ENCODE measurements at regions not wholly inside any gene's neighbourhood (a gene's known extent, or its start where the extent isn't known, plus 50 kb on each side); places are given as distances from the start of the nearest gene placed in this dataset.

- Histone ChIP-seq H3K9me3 (ENCODE audit: control insufficient read depth, low read depth, low read length) (no peaks in the 10 kb centered on the region), H3K9ac (ENCODE audit: low read length) (no peak overlapping the region), H3K27ac (ENCODE audit: low read length) (no peak overlapping the region), H3K27me3 (ENCODE audit: control insufficient read depth, insufficient read depth, low read length) (no peaks in the 10 kb centered on the region), H3K4me1 (ENCODE audit: control insufficient read depth, low read depth, low read length) (peaks cover 15% of the 10 kb centered on the region), H3K36me3 (ENCODE audit: control insufficient read depth, low read depth, low read length) (no peaks in the 10 kb centered on the region), H3K4me3 (ENCODE audit: low read length) (no peak overlapping the region)
Measured at GRCh38 chr20:16947479-16947878, 199.3 kb downstream of the OTOR start.

- peaks cover 6% of the 10 kb centered on the region for H3K4me1 ChIP-seq (ENCODE audit: control insufficient read depth, low read depth, low read length)
- H3K36me3 ChIP-seq (ENCODE audit: control insufficient read depth, low read depth, low read length): no peaks in the 10 kb centered on the region
- H3K27ac ChIP-seq (ENCODE audit: low read length): no peak overlapping the region
- no peak overlapping the region for H3K4me3 ChIP-seq (ENCODE audit: low read length)
- no peaks in the 10 kb centered on the region for H3K9me3 ChIP-seq (ENCODE audit: control insufficient read depth, low read depth, low read length)
- no peaks in the 10 kb centered on the region for H3K27me3 ChIP-seq (ENCODE audit: control insufficient read depth, insufficient read depth, low read length)
- no peak overlapping the region for H3K9ac ChIP-seq (ENCODE audit: low read length)
Measured at GRCh38 chr20:16951876-16952275, 203.7 kb downstream of the OTOR start.

GRCh38 chr20:16952965-16953364 lies 204.8 kb downstream of the OTOR start:
- H3K27ac ChIP-seq (ENCODE audit: low read length): no peak overlapping the region
- H3K4me3 ChIP-seq (ENCODE audit: low read length): no peak overlapping the region
- H3K4me1 ChIP-seq (ENCODE audit: control insufficient read depth, low read depth, low read length): peaks cover 6% of the 10 kb centered on the region
- no peaks in the 10 kb centered on the region for H3K36me3 ChIP-seq (ENCODE audit: control insufficient read depth, low read depth, low read length)
- H3K9me3 ChIP-seq (ENCODE audit: control insufficient read depth, low read depth, low read length): no peaks in the 10 kb centered on the region
- H3K27me3 ChIP-seq (ENCODE audit: control insufficient read depth, insufficient read depth, low read length): no peaks in the 10 kb centered on the region
- H3K9ac ChIP-seq (ENCODE audit: low read length): no peak overlapping the region

- no peak overlapping the region for H3K27ac ChIP-seq (ENCODE audit: low read length)
- H3K4me1 ChIP-seq (ENCODE audit: control insufficient read depth, low read depth, low read length): peaks cover 6% of the 10 kb centered on the region
- no peaks in the 10 kb centered on the region for H3K36me3 ChIP-seq (ENCODE audit: control insufficient read depth, low read depth, low read length)
- no peaks in the 10 kb centered on the region for H3K9me3 ChIP-seq (ENCODE audit: control insufficient read depth, low read depth, low read length)
- no peaks in the 10 kb centered on the region for H3K27me3 ChIP-seq (ENCODE audit: control insufficient read depth, insufficient read depth, low read length)
- no peak overlapping the region for H3K9ac ChIP-seq (ENCODE audit: low read length)
- no peak overlapping the region for H3K4me3 ChIP-seq (ENCODE audit: low read length)
Measured at GRCh38 chr20:16953858-16954257, 205.7 kb downstream of the OTOR start.

GRCh38 chr20:16955462-16955861 lies 207.3 kb downstream of the OTOR start:
- no peaks in the 10 kb centered on the region for H3K27me3 ChIP-seq (ENCODE audit: control insufficient read depth, insufficient read depth, low read length)
- no peaks in the 10 kb centered on the region for H3K36me3 ChIP-seq (ENCODE audit: control insufficient read depth, low read depth, low read length)
- no peak overlapping the region for H3K4me3 ChIP-seq (ENCODE audit: low read length)
- H3K9me3 ChIP-seq (ENCODE audit: control insufficient read depth, low read depth, low read length): no peaks in the 10 kb centered on the region
- no peak overlapping the region for H3K9ac ChIP-seq (ENCODE audit: low read length)
- peaks cover 6% of the 10 kb centered on the region for H3K4me1 ChIP-seq (ENCODE audit: control insufficient read depth, low read depth, low read length)
- no peak overlapping the region for H3K27ac ChIP-seq (ENCODE audit: low read length)

GRCh38 chr20:16955971-16956370 lies 207.8 kb downstream of the OTOR start:
- Histone ChIP-seq H3K4me3 (ENCODE audit: low read length) (no peak overlapping the region), H3K4me1 (ENCODE audit: control insufficient read depth, low read depth, low read length) (peaks cover 6% of the 10 kb centered on the region), H3K9ac (ENCODE audit: low read length) (no peak overlapping the region), H3K27ac (ENCODE audit: low read length) (no peak overlapping the region), H3K9me3 (ENCODE audit: control insufficient read depth, low read depth, low read length) (no peaks in the 10 kb centered on the region), H3K36me3 (ENCODE audit: control insufficient read depth, low read depth, low read length) (no peaks in the 10 kb centered on the region), H3K27me3 (ENCODE audit: control insufficient read depth, insufficient read depth, low read length) (no peaks in the 10 kb centered on the region)

GRCh38 chr20:16965401-16965800 lies 217.2 kb downstream of the OTOR start:
- H3K4me3 ChIP-seq (ENCODE audit: low read length): no peak overlapping the region
- H3K27me3 ChIP-seq (ENCODE audit: control insufficient read depth, insufficient read depth, low read length): no peaks in the 10 kb centered on the region
- no peak overlapping the region for H3K9ac ChIP-seq (ENCODE audit: low read length)
- no peak overlapping the region for H3K27ac ChIP-seq (ENCODE audit: low read length)
- H3K4me1 ChIP-seq (ENCODE audit: control insufficient read depth, low read depth, low read length): no peaks in the 10 kb centered on the region
- H3K9me3 ChIP-seq (ENCODE audit: control insufficient read depth, low read depth, low read length): no peaks in the 10 kb centered on the region
- no peaks in the 10 kb centered on the region for H3K36me3 ChIP-seq (ENCODE audit: control insufficient read depth, low read depth, low read length)

GRCh38 chr20:16966276-16966880 lies 218.2 kb downstream of the OTOR start:
- Histone ChIP-seq H3K9ac (ENCODE audit: low read length) (no peak overlapping the region), H3K9me3 (ENCODE audit: control insufficient read depth, low read depth, low read length) (no peaks in the 10 kb centered on the region), H3K4me1 (ENCODE audit: control insufficient read depth, low read depth, low read length) (no peaks in the 10 kb centered on the region), H3K27ac (ENCODE audit: low read length) (no peak overlapping the region), H3K27me3 (ENCODE audit: control insufficient read depth, insufficient read depth, low read length) (no peaks in the 10 kb centered on the region), H3K36me3 (ENCODE audit: control insufficient read depth, low read depth, low read length) (no peaks in the 10 kb centered on the region), H3K4me3 (ENCODE audit: low read length) (no peak overlapping the region)

GRCh38 chr20:16968099-16968498 lies 219.9 kb downstream of the OTOR start:
- Histone ChIP-seq H3K27ac (ENCODE audit: low read length) (no peak overlapping the region), H3K27me3 (ENCODE audit: control insufficient read depth, insufficient read depth, low read length) (no peaks in the 10 kb centered on the region), H3K9ac (ENCODE audit: low read length) (no peak overlapping the region), H3K36me3 (ENCODE audit: control insufficient read depth, low read depth, low read length) (no peaks in the 10 kb centered on the region), H3K4me3 (ENCODE audit: low read length) (no peak overlapping the region), H3K9me3 (ENCODE audit: control insufficient read depth, low read depth, low read length) (no peaks in the 10 kb centered on the region), H3K4me1 (ENCODE audit: control insufficient read depth, low read depth, low read length) (no peaks in the 10 kb centered on the region)

- Histone ChIP-seq H3K4me3 (ENCODE audit: low read length) (no peak overlapping the region), H3K27me3 (ENCODE audit: control insufficient read depth, insufficient read depth, low read length) (no peaks in the 10 kb centered on the region), H3K27ac (ENCODE audit: low read length) (no peak overlapping the region), H3K9me3 (ENCODE audit: control insufficient read depth, low read depth, low read length) (no peaks in the 10 kb centered on the region), H3K4me1 (ENCODE audit: control insufficient read depth, low read depth, low read length) (no peaks in the 10 kb centered on the region), H3K9ac (ENCODE audit: low read length) (no peak overlapping the region), H3K36me3 (ENCODE audit: control insufficient read depth, low read depth, low read length) (no peaks in the 10 kb centered on the region)
Measured at GRCh38 chr20:16970776-16971175, 222.6 kb downstream of the OTOR start.

- no peak overlapping the region for H3K27ac ChIP-seq (ENCODE audit: low read length)
- no peaks in the 10 kb centered on the region for H3K27me3 ChIP-seq (ENCODE audit: control insufficient read depth, insufficient read depth, low read length)
- no peaks in the 10 kb centered on the region for H3K9me3 ChIP-seq (ENCODE audit: control insufficient read depth, low read depth, low read length)
- no peak overlapping the region for H3K9ac ChIP-seq (ENCODE audit: low read length)
- no peaks in the 10 kb centered on the region for H3K36me3 ChIP-seq (ENCODE audit: control insufficient read depth, low read depth, low read length)
- H3K4me1 ChIP-seq (ENCODE audit: control insufficient read depth, low read depth, low read length): no peaks in the 10 kb centered on the region
- H3K4me3 ChIP-seq (ENCODE audit: low read length): no peak overlapping the region
Measured at GRCh38 chr20:16974080-16974854, 226.1 kb downstream of the OTOR start.

- Histone ChIP-seq H3K4me1 (ENCODE audit: control insufficient read depth, low read depth, low read length) (no peaks in the 10 kb centered on the region), H3K27ac (ENCODE audit: low read length) (no peak overlapping the region)
Measured at GRCh38 chr20:16974855-16975162, 226.7 kb downstream of the OTOR start.

More at GRCh38 chr20:16974855-16975162, 226.7 kb downstream of the OTOR start:
- H3K9ac ChIP-seq (ENCODE audit: low read length): no peak overlapping the region
- no peaks in the 10 kb centered on the region for H3K36me3 ChIP-seq (ENCODE audit: control insufficient read depth, low read depth, low read length)
- no peak overlapping the region for H3K4me3 ChIP-seq (ENCODE audit: low read length)
- no peaks in the 10 kb centered on the region for H3K9me3 ChIP-seq (ENCODE audit: control insufficient read depth, low read depth, low read length)
- H3K27me3 ChIP-seq (ENCODE audit: control insufficient read depth, insufficient read depth, low read length): no peaks in the 10 kb centered on the region
